ENCODE measurements at regions not wholly inside any gene's neighbourhood (a gene's known extent, or its start where the extent isn't known, plus 50 kb on each side); places are given as distances from the start of the nearest gene placed in this dataset.

- no peak for DNase-seq (ENCODE audit: extremely low read depth, low read depth, low spot score)
Measured at GRCh38 chr2:41375901-41376300, 671.9 kb upstream of the PKDCC start.

DNA sequence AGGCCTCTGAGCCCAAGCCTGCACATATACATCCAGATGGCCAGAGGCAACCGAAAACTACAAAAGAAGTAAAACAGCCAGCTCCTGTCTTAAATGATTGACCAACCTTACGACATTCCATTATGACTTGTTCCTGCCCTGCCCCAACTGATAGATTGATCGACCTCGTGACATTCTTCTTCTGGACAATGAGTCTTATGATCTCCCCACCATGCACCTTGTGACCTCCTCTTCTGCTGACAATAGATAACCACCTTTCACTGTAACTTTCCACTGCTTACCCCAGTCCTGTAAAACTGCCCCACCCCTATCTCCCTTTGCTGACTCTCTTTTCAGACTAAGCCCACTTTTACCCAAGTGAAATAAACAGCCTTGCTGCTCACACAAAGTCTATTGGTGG is 670.0 kb upstream of the PKDCC start:
- DNase-seq (ENCODE audit: extremely low read depth, low read depth, low spot score), result no peak

DNA sequence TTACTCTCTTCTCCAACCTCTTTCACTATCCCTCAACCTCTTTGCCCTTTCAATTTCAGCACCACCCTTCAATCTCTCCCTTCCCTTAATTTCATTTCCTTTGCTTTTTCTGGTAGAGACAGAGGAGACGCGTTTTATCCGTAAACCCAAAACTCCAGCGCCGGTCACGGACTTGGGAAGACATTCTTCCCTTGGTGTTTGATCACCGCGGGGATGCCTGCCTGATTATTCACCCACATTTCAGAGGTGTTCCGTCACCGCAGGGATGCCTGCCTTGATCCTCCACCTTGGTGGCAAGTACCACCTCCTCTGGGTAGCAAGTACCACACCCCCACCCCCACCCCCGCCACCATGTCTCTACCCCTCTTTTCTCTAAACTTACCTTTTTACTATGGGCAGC is 669.4 kb upstream of the PKDCC start:
- DNase-seq (ENCODE audit: extremely low read depth, low read depth, low spot score), result no peak

- DNase-seq (ENCODE audit: extremely low read depth, low read depth, low spot score), result no peak
Measured at GRCh38 chr2:41379496-41380221, 668.2 kb upstream of the PKDCC start.

DNA sequence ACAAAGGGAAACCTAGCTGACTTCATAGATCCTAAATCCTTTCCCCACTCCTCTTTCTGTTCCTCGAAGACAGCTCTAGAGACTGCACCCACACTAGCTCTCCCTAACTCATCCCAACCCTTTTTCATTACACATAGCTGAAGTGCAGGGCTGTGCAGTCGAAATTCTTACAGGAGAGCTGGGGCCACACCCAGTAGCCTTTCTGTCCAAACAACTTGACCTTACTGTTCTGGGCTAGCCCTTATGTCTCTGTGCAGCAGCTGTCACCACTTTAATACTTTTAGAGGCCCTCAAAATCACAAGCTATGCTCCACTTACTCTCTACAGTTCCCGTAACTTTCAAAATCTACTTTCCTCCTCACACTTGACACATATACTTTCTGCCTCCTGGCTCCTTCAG is 666.1 kb upstream of the PKDCC start:
- DNase-seq (ENCODE audit: extremely low read depth, low read depth, low spot score), result no peak

DNA sequence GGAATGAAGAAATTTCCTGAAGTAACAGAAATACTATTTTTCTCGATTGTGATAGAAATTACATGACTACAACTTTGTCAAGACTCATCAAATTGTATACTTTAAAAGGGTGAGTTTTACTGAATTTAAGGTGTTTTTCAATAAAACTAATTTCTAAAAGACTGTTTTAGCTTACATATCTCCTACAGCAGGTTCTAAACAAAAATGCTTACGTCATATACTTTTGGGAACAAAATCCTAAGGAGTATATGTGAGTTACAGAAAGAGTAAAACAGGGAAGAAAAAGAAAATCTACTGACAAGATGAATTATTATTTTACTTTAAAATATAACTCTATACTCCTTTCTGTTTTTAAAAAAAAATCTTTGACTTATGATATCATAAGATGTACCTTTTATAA is 660.3 kb upstream of the PKDCC start:
- DNase-seq (ENCODE audit: extremely low read depth, low read depth, low spot score), result no peak

GRCh38 chr2:41393621-41394020 is 654.2 kb upstream of the PKDCC start:
- DNase-seq (ENCODE audit: extremely low read depth, low read depth, low spot score), result no peak

DNA sequence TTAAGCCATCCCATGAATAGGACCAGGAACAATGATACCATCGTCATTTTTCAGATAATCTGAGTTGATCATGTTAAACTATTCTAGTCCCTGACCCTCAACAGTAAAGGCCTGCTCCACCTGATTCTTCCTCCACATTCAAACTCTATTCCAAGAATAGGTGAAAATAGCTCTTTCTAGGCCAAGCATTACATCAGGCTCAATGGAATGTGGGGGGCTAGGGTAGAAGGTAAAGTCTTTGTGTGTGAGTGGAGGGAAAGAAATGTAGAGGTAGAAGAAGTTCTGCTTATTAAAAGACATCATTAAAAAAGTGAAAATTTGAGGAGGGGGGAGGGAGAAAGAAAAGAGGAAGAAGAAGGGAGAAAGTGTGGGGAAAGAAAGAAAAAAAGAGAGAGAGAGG is 653.3 kb upstream of the PKDCC start:
- no peak for DNase-seq (ENCODE audit: extremely low read depth, low read depth, low spot score)

GRCh38 chr2:41395692-41396091 is 652.1 kb upstream of the PKDCC start:
- no peak for DNase-seq (ENCODE audit: extremely low read depth, low read depth, low spot score)

GRCh38 chr2:41399437-41400087 is 648.3 kb upstream of the PKDCC start:
- no peak for DNase-seq (ENCODE audit: extremely low read depth, low read depth, low spot score)

DNA sequence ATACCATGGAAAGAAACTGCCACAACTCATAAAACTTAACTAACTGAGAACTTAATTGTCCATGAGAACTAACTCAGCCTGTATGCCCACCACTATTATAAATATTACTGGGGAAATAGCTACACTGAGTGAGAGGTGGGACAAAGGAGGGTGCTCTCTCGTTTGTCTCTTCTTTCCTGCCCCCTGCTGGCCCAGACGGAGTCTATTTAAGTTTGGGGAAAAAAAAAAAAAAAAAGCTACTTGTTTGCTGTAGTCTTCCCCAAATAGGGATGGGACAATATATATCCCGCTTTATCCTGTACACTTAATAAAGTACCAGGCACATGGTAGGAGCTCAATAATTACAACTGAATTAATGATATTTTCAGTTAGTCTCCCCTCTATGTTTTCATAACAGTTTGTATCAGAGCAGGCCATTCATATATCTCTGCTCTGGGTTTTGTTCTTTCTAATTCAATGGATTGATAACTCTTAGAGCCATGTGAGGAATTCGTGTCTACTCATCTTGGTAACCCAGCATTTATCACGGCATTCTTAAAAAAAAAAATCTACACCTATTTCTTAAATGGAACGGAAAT is 647.6 kb upstream of the PKDCC start:
- DNase-seq (ENCODE audit: extremely low read depth, low read depth, low spot score), result no peak

GRCh38 chr2:41405441-41405840 is 642.4 kb upstream of the PKDCC start:
- DNase-seq (ENCODE audit: extremely low read depth, low read depth, low spot score), result no peak

- no peak for DNase-seq (ENCODE audit: extremely low read depth, low read depth, low spot score)
Measured at GRCh38 chr2:41409328-41409727, 638.5 kb upstream of the PKDCC start.

- no peak for DNase-seq (ENCODE audit: extremely low read depth, low read depth, low spot score)
Measured at GRCh38 chr2:41410011-41410410, 637.8 kb upstream of the PKDCC start.

DNA sequence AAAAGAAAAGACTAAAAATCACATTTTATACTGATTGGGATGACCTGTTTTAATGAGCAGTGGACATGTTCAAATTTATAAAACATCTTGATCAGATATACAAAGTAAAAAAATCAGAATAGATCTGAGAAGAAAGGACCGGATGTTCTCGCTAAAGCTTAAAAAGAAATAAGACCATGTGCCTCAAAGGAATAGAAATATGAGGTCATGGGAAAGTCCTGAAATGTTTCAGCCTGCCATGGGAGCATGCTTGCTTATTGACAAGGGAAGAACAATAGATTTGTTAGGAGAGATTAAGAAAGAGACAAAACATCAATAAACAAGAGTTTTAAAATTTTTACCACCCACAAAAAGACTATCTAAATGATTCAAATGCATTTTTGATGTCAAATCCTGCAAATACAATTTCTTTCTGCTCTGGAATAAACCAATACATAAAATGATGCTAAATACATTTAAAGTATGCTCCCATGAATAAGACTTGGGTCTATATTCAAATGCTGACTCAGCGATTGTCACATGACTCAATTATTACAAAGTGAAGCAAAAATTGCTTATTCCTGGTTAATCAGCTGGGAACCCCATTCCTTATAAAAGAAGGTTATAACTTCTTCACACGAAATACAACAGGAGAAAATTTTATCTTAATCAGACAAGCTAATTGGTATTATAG is 633.9 kb upstream of the PKDCC start:
- no peak for DNase-seq (ENCODE audit: extremely low read depth, low read depth, low spot score)

DNA sequence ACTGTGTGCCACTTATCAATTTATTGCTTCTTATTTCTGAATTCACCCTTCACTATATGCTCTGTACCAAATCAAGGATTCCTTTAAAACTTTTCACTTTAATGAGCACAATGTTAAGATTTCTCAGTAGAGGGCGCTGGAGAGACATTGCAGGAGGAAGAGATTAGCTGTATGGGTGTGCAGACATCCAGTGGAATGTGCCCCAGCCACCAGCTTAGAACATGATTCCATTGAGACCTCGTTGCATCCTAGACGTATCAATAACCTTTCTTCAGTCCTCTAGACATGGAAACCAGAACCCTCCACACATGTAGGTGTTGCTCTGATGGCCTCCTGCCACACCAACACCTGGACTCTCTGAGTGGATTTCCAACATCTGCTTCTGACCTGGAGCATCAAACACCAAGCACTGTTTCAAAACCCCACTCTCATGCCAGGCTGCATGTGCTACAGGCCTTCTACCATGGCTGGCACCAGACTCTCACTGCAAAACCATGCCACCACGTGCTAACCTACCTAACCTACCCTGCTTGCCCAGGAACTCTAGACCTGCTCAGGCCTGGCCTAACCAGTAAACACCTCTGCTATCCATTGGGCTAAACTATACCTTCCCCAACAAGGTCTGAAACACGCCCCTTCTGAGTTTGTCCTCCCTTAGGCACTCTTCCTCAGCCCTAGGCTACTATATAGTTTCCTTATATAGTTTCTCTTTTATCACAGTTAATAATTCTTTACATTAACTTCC is 633.2 kb upstream of the PKDCC start:
- DNase-seq (ENCODE audit: extremely low read depth, low read depth, low spot score), result no peak

DNA sequence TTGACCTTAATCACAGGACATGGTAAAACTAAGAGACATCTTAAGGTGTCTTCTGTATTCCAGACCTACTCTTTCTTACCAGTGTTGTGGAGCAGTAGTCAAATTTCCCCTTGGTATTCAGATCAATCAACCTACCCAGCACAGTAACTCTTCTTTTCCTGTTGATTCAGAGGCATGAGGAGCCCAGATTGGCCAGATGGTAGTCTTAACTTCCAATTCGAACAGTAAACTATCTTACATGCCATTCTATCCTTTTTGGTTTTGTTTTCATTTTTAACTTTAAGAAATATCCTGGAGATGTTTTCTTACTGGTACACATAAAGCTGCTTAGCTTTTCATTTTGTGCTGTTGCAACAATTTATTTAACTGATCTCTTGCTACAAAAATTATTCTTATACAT is 630.3 kb upstream of the PKDCC start:
- no peak for DNase-seq (ENCODE audit: extremely low read depth, low read depth, low spot score)

DNA sequence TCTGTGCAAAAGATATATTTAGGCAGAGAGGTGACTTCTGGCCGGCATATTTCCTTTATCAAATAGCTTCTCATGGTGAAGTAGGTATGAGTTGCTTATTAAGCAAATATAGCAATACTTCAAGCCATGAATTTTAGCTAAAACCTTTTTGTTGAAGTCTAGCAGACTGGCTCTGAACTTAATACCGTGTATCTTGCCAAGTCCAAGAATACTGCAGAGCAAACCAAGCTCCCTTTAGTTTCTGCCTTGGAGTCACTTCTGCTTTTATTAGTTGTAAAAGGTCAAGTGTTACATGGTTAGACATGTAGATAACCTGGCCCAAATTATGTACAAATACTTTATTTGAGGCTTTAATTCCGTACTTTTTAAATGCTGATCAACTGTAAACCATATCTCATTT is 627.6 kb upstream of the PKDCC start:
- DNase-seq (ENCODE audit: extremely low read depth, low read depth, low spot score), result no peak

DNA sequence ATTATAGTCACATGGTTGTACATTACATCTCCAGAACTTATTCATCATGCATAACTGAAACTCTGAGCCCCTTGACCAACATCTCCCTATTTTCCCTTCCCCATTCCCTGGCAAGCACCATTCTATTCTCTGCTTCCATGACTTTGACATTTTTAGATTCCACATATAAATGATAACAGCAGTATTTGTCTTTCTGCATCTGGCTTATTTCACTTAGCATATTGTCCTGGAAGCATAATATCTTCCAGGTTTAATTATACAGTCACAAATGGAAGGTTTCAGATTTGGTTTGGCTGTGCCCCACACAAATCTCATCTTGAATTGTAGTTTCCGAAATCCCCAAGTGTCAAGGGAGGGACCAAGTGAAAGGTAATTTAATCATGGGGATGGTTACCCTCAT is 626.9 kb upstream of the PKDCC start:
- no peak for DNase-seq (ENCODE audit: extremely low read depth, low read depth, low spot score)

GRCh38 chr2:41431756-41432155 is 616.1 kb upstream of the PKDCC start:
- no peak for DNase-seq (ENCODE audit: extremely low read depth, low read depth, low spot score)

DNA sequence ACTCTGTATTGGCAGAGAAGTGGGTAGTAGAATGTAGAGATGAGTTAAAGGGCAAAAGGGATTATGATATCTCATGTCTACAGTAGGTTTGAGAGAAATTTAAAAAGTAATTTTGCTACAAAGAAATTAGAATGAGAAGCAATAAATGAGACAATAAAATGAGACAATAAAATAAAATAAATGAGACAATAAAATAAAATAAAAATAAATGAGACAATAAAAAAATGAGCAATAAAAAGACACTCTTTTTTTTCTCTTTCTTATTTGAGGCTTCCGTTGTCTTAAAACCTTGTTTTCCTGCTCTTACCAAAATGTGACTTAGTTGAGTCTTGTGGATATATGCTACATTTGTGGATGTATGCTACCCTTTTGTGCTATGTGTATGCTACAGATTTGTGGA is 615.4 kb upstream of the PKDCC start:
- DNase-seq (ENCODE audit: extremely low read depth, low read depth, low spot score), result no peak

Data from glomerular endothelial cell (primary cell).